HFFc6 (cell line): ENCODE measurements at regions not wholly inside any gene's neighbourhood (a gene's known extent, or its start where the extent isn't known, plus 50 kb on each side); places are given as distances from the start of the nearest gene placed in this dataset.
"Not testable (repeated sequence)": the region's sequence is repeated elsewhere in the genome, so short reads cannot be mapped to it uniquely, and the experiment has no call there.

Source experiments
- DNase-seq: peaks from one replicate; pipeline ENCODE4 v3.0.0-alpha.2; 2018
- H3K27ac Mint-ChIP-seq: 2 replicates; pipeline ENCODE4 v1.8.0; 2020; ENCODE audit warnings: mild to moderate bottlenecking, mixed read lengths
- H3K27me3 Mint-ChIP-seq: 2 replicates; pipeline ENCODE4 v1.8.0; 2021; ENCODE audit warnings: mild to moderate bottlenecking, moderate library complexity, mixed read lengths; ENCODE audit not compliant: insufficient read depth
- H3K36me3 Mint-ChIP-seq: 2 replicates; pipeline ENCODE4 v1.8.0; 2021; ENCODE audit warnings: low read depth, mixed read lengths
- H3K4me1 Mint-ChIP-seq: 2 replicates; pipeline ENCODE4 v1.8.0; 2020; ENCODE audit warnings: low read depth, mixed read lengths
- H3K4me3 Mint-ChIP-seq: 2 replicates; pipeline ENCODE4 v1.8.0; 2020; ENCODE audit warnings: mild to moderate bottlenecking, moderate library complexity, mixed read lengths
- H3K9me3 Mint-ChIP-seq: 2 replicates; pipeline ENCODE4 v1.8.0; 2020; ENCODE audit warnings: mild to moderate bottlenecking, mixed read lengths
- TF ChIP-seq, protein P1 (sequence below): fragments of 200-600 bp; sonication (generic); IDR thresholded peaks from 2 replicates; pipeline ENCODE4 v1.5.0; 2021; ENCODE audit warnings: antibody characterized with exemption, mild to moderate bottlenecking

DNA sequence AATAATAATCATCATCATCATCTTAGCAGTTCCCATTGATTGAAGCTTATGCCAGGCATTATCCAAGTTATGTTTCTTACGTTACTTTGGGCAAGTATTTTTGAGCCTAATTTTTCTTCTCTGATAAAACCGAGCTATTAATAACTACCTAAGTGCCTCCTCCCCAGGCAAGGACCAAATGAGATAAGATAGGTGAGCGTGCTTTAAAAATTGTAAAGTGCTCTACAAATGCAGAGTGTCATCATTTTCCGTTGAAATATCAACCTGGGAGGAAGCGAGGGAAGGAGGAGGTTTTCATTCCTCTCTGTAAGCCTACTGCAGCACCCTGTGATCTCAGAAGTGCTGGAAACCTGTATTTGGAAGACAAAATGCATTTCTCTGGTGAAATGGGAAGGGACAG lies 96.7 kb upstream of the MITF start:
- H3K27ac Mint-ChIP-seq: no peak overlapping the region
- no peak overlapping the region for H3K4me3 Mint-ChIP-seq
- peaks cover 3% of the 10 kb centered on the region for H3K27me3 Mint-ChIP-seq
- DNase-seq: no peak
- no peaks in the 10 kb centered on the region for H3K9me3 Mint-ChIP-seq
- TF ChIP-seq, protein P1, sequence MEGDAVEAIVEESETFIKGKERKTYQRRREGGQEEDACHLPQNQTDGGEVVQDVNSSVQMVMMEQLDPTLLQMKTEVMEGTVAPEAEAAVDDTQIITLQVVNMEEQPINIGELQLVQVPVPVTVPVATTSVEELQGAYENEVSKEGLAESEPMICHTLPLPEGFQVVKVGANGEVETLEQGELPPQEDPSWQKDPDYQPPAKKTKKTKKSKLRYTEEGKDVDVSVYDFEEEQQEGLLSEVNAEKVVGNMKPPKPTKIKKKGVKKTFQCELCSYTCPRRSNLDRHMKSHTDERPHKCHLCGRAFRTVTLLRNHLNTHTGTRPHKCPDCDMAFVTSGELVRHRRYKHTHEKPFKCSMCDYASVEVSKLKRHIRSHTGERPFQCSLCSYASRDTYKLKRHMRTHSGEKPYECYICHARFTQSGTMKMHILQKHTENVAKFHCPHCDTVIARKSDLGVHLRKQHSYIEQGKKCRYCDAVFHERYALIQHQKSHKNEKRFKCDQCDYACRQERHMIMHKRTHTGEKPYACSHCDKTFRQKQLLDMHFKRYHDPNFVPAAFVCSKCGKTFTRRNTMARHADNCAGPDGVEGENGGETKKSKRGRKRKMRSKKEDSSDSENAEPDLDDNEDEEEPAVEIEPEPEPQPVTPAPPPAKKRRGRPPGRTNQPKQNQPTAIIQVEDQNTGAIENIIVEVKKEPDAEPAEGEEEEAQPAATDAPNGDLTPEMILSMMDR: no peak
- no peaks in the 10 kb centered on the region for H3K36me3 Mint-ChIP-seq
- H3K4me1 Mint-ChIP-seq: no peaks in the 10 kb centered on the region

DNA sequence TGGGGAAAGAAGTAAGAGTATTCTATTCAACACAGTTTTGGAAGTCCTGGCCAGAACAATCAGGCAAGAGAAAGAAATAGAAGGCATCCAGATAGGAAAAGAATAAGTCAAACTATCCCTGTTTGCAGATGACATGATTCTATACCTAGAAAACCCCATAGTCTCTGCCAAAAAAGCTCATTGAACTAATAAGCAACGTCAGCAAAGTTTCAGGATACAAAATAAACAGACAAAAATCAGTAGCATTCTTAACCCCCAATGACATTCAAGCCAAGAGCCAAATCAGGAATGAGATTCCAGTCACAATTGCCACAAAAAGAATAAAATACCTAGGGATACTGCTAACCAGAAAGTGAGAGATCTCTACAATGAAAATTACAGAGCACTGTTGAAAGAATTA lies 99.4 kb upstream of the MITF start:
- Mint-ChIP-seq H3K27ac (no peak overlapping the region), H3K4me1 (no peaks in the 10 kb centered on the region), H3K36me3 (no peaks in the 10 kb centered on the region), H3K27me3 (peaks cover 3% of the 10 kb centered on the region), H3K4me3 (no peak overlapping the region), H3K9me3 (no peaks in the 10 kb centered on the region)
- TF ChIP-seq, protein P1: no peak
- no peak for DNase-seq

DNA sequence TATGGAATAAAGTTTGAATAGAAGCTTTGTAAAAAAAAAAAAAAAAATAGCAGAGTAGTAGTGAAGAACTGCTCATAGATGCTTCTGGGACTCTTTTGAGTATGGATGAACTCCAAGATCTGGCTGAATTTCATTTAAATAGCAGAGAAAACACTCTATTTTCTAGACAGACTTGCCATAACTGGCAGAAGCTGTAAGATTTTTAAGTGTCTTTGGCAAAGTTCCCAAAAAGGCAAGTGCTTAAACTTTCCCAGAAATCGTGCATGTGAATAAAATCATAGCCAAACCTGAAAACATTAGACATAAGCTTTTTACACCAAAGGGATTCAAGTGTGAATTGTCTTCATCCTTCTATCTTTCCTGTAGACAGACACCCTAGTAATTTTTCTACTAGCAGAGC lies 110.3 kb upstream of the MITF start:
- no peaks in the 10 kb centered on the region for H3K4me1 Mint-ChIP-seq
- no peak for DNase-seq
- peaks cover 4% of the 10 kb centered on the region for H3K27me3 Mint-ChIP-seq
- H3K27ac Mint-ChIP-seq: no peak overlapping the region
- no peak overlapping the region for H3K4me3 Mint-ChIP-seq
- TF ChIP-seq, protein P1: no peak
- H3K36me3 Mint-ChIP-seq: no peaks in the 10 kb centered on the region
- H3K9me3 Mint-ChIP-seq: peaks cover 10% of the 10 kb centered on the region; the same call in 1 of the 2 replicates

DNA sequence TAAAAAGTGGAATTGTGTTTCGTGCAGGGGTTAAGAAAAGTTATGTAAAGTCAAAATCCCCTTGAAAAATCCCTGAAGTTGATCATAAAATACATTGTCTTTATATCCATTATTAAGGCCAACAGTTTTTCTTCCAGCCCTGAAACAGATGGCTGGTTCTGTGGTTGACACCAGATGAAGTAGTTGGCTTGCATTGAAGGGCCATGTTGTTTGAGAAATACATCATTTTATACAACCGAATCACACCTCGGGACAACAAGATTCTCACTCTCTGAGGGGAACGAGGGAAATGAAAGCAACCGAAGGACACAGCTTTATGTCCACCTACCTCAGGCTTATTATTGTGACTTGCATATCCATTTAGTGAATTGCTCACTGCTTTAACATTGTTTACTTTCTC lies 126.0 kb upstream of the MITF start:
- no peaks in the 10 kb centered on the region for H3K4me1 Mint-ChIP-seq
- H3K27me3 Mint-ChIP-seq: peaks cover 1% of the 10 kb centered on the region; the same call in 1 of the 2 replicates
- DNase-seq: no peak
- H3K4me3 Mint-ChIP-seq: no peak overlapping the region
- H3K9me3 Mint-ChIP-seq: peaks cover 11% of the 10 kb centered on the region
- H3K27ac Mint-ChIP-seq: no peak overlapping the region
- TF ChIP-seq, protein P1: no peak
- H3K36me3 Mint-ChIP-seq: no peaks in the 10 kb centered on the region

DNA sequence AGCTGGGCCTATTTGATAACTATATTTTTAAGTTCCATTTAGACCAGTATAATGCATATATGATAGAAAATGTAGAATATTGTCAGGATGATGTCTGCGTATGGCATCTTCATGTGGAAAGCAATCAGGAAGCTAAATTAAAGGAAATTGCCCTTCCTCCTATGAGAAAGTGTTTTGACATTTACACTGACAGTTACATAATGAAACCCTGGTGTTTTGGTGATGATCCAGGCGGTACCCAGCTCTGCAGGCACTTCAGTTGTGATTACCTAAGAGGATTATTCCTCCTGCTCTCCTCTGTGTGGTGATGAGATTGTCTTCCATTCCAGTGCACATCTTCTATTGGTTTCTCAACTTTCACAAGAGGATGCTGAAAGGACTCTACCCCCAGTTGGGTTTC lies 126.5 kb upstream of the MITF start:
- H3K36me3 Mint-ChIP-seq: no peaks in the 10 kb centered on the region
- H3K9me3 Mint-ChIP-seq: peaks cover 11% of the 10 kb centered on the region
- H3K27ac Mint-ChIP-seq: no peak overlapping the region
- H3K27me3 Mint-ChIP-seq: peaks cover 1% of the 10 kb centered on the region; the same call in 1 of the 2 replicates
- H3K4me3 Mint-ChIP-seq: no peak overlapping the region
- no peak for DNase-seq
- TF ChIP-seq, protein P1: no peak
- H3K4me1 Mint-ChIP-seq: no peaks in the 10 kb centered on the region

DNA sequence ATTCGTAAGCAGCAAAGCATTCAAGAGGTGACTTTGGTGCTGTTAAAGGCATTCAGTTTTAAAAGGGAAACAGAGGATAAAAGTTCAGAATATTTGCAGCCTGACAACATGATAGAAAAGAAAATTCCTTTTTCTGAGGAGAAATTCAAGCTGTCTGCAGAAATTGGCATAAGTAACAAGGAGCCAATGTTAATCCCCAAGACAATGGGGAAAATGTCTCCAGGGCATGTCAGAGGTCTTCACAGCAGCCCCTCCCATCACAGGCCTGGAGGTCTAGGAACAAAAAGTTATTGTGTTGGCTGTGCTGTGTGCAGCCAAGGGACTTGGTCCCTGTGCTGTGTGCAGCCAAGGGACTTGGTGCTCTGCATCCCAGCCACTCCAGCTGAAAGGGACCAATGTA lies 129.7 kb upstream of the MITF start:
- not testable (repeated sequence) for DNase-seq, H3K27ac Mint-ChIP-seq, H3K27me3 Mint-ChIP-seq, H3K36me3 Mint-ChIP-seq, H3K4me3 Mint-ChIP-seq, H3K4me1 Mint-ChIP-seq
- H3K9me3 Mint-ChIP-seq: peaks cover 14% of the 10 kb centered on the region
